ENCODE measurements at regions not wholly inside any gene's neighbourhood (a gene's known extent, or its start where the extent isn't known, plus 50 kb on each side); places are given as distances from the start of the nearest gene placed in this dataset.

DNA sequence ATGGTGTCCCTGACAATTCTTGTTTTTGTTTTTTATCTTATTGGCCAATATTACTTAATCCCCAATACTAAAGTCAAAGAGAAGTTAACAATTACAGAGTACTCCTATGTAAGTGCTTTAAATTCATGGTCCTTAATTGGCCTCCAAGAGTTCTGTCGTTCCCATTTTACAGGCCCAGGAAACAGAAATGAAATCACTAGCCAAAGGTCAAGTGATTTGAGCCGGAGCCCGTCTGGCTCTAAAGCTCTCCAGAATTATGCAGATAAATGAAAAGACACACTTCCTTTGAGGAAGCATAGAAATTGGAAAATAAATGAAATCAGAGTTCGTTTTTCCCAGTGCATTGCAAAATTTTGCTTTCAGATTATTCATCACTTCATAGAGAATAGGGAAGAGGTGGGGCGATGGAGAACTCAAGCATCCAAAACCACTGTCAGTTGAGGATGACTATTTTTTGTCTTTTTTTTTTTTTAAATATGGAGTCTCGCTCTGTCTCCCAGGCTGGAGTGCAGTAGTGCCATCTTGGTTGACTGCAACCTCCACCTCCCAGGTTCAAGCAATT lies 78.5 kb downstream of the MAP1LC3B2 start:
- H3K9me2 ChIP-seq: no peaks in the 10 kb centered on the region
- no peak overlapping the region for H3K27ac ChIP-seq (ENCODE audit: low read depth in 2 of 2, low read length in 1 of 2)
- no peak overlapping the region for H2AFZ ChIP-seq (ENCODE audit: low read depth)
- H3K4me1 ChIP-seq (ENCODE audit: control insufficient read depth in 1 of 2, insufficient read depth in 2 of 2, low read depth in 1 of 2, low read length in 1 of 2): no peaks in the 10 kb centered on the region
- H3K4me2 ChIP-seq: no peak overlapping the region
- no peak for DNase-seq
- POLR2A ChIA-PET: no interaction called here
- no peak overlapping the region for H3K4me3 ChIP-seq (ENCODE audit: low read depth in 2 of 2, low read length in 1 of 2)
- no peaks in the 10 kb centered on the region for H3F3A ChIP-seq (replicated peaks; ENCODE audit: insufficient read depth)
- WGBS (ENCODE audit: low lambda C conversion rate): 69% methylated on average over 6 of the region's 6 CpGs
- H3K9me3 ChIP-seq: no peaks in the 10 kb centered on the region
- CTCF ChIA-PET: no interaction called here
- H3K79me2 ChIP-seq (ENCODE audit: insufficient read depth): no peaks in the 10 kb centered on the region
- no peaks in the 10 kb centered on the region for H3K27me3 ChIP-seq (ENCODE audit: insufficient read depth)
- no peaks in the 10 kb centered on the region for H3K36me3 ChIP-seq (replicated peaks in 1 of 2; ENCODE audit: control insufficient read depth in 1 of 2, insufficient read depth in 2 of 2, low read length in 1 of 2)
- no peaks in the 10 kb centered on the region for H4K20me1 ChIP-seq (ENCODE audit: insufficient read depth)
- no peak overlapping the region for H3K9ac ChIP-seq
- TF ChIP-seq, protein P1, sequence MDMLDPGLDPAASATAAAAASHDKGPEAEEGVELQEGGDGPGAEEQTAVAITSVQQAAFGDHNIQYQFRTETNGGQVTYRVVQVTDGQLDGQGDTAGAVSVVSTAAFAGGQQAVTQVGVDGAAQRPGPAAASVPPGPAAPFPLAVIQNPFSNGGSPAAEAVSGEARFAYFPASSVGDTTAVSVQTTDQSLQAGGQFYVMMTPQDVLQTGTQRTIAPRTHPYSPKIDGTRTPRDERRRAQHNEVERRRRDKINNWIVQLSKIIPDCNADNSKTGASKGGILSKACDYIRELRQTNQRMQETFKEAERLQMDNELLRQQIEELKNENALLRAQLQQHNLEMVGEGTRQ (IDR thresholded peaks at IDR 0.05; ENCODE audit: borderline replicate concordance, low read depth, low read length): no peak
- TF ChIP-seq, protein P2, sequence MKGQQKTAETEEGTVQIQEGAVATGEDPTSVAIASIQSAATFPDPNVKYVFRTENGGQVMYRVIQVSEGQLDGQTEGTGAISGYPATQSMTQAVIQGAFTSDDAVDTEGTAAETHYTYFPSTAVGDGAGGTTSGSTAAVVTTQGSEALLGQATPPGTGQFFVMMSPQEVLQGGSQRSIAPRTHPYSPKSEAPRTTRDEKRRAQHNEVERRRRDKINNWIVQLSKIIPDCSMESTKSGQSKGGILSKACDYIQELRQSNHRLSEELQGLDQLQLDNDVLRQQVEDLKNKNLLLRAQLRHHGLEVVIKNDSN (IDR thresholded peaks at IDR 0.05; ENCODE audit: borderline replicate concordance, low read depth): no peak

DNA sequence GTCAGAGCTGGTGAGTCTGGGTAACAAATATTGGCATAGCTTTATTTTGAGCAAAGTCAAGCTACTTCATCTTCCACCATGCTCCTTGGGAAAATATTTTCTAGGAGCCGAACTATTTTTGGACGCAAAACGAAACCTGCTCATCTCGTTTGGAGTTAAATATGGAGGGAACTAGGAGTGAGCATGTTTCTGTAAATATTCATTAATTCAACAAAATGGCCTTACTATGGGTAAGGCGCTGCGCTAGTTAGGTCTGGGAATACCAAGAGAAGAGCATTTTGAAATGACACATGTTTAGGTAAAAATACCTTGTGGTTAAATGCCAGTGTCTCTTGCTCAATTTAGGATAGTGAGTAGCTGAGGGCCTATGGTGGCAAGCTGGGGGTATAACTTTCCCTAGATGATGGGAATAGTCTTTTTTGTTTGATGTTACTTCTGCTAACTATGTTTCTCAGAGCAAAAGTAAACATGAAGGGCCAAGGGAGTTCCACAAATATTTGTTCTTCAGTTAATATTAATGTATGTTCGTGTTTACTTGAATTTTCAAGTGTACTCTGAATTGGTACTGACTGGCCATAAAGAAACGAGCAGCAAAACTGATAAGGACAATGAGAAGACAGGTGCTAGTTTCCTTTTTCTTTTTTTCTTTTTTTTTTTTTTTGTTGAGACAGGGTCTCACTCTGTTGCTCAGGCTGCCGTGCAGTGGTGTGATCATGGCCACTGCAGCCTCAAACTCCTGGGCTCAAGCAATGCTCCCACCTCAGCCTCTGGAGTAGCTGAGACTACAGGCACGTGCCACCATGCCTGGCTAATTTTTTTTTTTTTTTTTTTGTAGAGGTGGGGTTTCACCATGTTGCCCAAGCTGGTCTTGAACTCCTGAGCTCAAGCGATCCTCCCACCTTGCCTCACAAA lies 77.7 kb downstream of the MAP1LC3B2 start:
- H3K4me2 ChIP-seq: no peak overlapping the region
- TF ChIP-seq RXRA (IDR thresholded peaks at IDR 0.05; ENCODE audit: borderline replicate concordance, low read depth): no peak
- CTCF ChIA-PET: interaction anchor here (0.6 kb wide), 1 partner anchor 8 kb away, joined by 3 read pairs; no protein-coding TSS in a partner anchor

DNA sequence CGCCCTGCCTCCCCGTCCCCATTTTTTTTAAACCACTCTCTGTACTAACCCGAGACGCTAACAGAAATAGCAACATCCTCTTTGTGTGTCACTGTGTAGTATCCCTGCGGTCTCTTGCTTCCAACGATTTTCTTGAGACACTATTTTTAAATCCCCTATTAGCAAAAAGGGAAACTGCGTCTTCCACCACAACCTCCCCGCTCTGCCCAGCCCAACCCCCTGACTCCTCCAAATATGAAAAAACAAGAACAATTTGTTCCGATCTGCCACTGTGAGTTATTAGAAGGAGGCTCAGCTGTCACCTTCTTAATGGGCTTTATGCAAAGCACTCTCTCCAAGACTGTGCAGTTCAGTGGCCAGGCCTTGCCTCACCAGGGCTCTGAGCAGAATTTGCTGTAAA lies 76.3 kb downstream of the MAP1LC3B2 start:
- no peaks in the 10 kb centered on the region for H3K9me3 ChIP-seq
- no peak for DNase-seq
- no peaks in the 10 kb centered on the region for H3F3A ChIP-seq (replicated peaks; ENCODE audit: insufficient read depth)
- H3K9me2 ChIP-seq: no peaks in the 10 kb centered on the region
- CTCF ChIA-PET: interaction anchor here (1.4 kb wide), 1 partner anchor 27 kb away, joined by 3 read pairs; no protein-coding TSS in a partner anchor
- H3K27ac ChIP-seq (ENCODE audit: low read depth in 2 of 2, low read length in 1 of 2): no peak overlapping the region
- WGBS (ENCODE audit: low lambda C conversion rate): 94% methylated on average over 9 of the region's 9 CpGs
- POLR2A ChIA-PET: no interaction called here
- H3K9ac ChIP-seq: no peak overlapping the region
- no peak overlapping the region for H3K4me2 ChIP-seq
- no peaks in the 10 kb centered on the region for H3K4me1 ChIP-seq (ENCODE audit: control insufficient read depth in 1 of 2, insufficient read depth in 2 of 2, low read depth in 1 of 2, low read length in 1 of 2)
- H3K4me3 ChIP-seq (ENCODE audit: low read depth in 2 of 2, low read length in 1 of 2): no peak overlapping the region
- no peak overlapping the region for H2AFZ ChIP-seq (ENCODE audit: low read depth)
- no peaks in the 10 kb centered on the region for H4K20me1 ChIP-seq (ENCODE audit: insufficient read depth)
- H3K27me3 ChIP-seq (ENCODE audit: insufficient read depth): no peaks in the 10 kb centered on the region
- no peaks in the 10 kb centered on the region for H3K79me2 ChIP-seq (ENCODE audit: insufficient read depth)
- no peaks in the 10 kb centered on the region for H3K36me3 ChIP-seq (replicated peaks in 1 of 2; ENCODE audit: control insufficient read depth in 1 of 2, insufficient read depth in 2 of 2, low read length in 1 of 2)
- no peak for TF ChIP-seq RXRA (IDR thresholded peaks at IDR 0.05; ENCODE audit: borderline replicate concordance, low read depth)
- TF ChIP-seq RCOR1 (IDR thresholded peaks at IDR 0.05; ENCODE audit: low read length): no peak
- TF ChIP-seq, protein P3, sequence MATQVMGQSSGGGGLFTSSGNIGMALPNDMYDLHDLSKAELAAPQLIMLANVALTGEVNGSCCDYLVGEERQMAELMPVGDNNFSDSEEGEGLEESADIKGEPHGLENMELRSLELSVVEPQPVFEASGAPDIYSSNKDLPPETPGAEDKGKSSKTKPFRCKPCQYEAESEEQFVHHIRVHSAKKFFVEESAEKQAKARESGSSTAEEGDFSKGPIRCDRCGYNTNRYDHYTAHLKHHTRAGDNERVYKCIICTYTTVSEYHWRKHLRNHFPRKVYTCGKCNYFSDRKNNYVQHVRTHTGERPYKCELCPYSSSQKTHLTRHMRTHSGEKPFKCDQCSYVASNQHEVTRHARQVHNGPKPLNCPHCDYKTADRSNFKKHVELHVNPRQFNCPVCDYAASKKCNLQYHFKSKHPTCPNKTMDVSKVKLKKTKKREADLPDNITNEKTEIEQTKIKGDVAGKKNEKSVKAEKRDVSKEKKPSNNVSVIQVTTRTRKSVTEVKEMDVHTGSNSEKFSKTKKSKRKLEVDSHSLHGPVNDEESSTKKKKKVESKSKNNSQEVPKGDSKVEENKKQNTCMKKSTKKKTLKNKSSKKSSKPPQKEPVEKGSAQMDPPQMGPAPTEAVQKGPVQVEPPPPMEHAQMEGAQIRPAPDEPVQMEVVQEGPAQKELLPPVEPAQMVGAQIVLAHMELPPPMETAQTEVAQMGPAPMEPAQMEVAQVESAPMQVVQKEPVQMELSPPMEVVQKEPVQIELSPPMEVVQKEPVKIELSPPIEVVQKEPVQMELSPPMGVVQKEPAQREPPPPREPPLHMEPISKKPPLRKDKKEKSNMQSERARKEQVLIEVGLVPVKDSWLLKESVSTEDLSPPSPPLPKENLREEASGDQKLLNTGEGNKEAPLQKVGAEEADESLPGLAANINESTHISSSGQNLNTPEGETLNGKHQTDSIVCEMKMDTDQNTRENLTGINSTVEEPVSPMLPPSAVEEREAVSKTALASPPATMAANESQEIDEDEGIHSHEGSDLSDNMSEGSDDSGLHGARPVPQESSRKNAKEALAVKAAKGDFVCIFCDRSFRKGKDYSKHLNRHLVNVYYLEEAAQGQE (IDR thresholded peaks at IDR 0.05; ENCODE audit: low read depth, low read length): no peak
- TF ChIP-seq, protein P4, sequence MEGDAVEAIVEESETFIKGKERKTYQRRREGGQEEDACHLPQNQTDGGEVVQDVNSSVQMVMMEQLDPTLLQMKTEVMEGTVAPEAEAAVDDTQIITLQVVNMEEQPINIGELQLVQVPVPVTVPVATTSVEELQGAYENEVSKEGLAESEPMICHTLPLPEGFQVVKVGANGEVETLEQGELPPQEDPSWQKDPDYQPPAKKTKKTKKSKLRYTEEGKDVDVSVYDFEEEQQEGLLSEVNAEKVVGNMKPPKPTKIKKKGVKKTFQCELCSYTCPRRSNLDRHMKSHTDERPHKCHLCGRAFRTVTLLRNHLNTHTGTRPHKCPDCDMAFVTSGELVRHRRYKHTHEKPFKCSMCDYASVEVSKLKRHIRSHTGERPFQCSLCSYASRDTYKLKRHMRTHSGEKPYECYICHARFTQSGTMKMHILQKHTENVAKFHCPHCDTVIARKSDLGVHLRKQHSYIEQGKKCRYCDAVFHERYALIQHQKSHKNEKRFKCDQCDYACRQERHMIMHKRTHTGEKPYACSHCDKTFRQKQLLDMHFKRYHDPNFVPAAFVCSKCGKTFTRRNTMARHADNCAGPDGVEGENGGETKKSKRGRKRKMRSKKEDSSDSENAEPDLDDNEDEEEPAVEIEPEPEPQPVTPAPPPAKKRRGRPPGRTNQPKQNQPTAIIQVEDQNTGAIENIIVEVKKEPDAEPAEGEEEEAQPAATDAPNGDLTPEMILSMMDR (IDR thresholded peaks at IDR 0.05): no peak
- TF ChIP-seq RAD21 (IDR thresholded peaks at IDR 0.05; ENCODE audit: low read length): no peak
- no peak for TF ChIP-seq RFX5 (IDR thresholded peaks at IDR 0.05; ENCODE audit: low read length)
- TF ChIP-seq FOXM1 (IDR thresholded peaks at IDR 0.05; ENCODE audit: low read depth): no peak
- no peak for TF ChIP-seq TCF12 (IDR thresholded peaks at IDR 0.05)
- TF ChIP-seq JUND (IDR thresholded peaks at IDR 0.05): no peak
- TF ChIP-seq TAF1 (IDR thresholded peaks at IDR 0.05; ENCODE audit: borderline replicate concordance, low read depth, low read length): no peak
- TF ChIP-seq MEF2A (IDR thresholded peaks at IDR 0.05; ENCODE audit: borderline replicate concordance, low read depth): no peak

More for the DNA sequence above, 77.7 kb downstream of the MAP1LC3B2 start:
- H3K9ac ChIP-seq: no peak overlapping the region
- no peaks in the 10 kb centered on the region for H3K27me3 ChIP-seq (ENCODE audit: insufficient read depth)
- no peak overlapping the region for H3K4me3 ChIP-seq (ENCODE audit: low read depth in 2 of 2, low read length in 1 of 2)
- WGBS (ENCODE audit: low lambda C conversion rate): 68% methylated on average over 11 of the region's 11 CpGs
- no peak overlapping the region for H2AFZ ChIP-seq (ENCODE audit: low read depth)
- no peak for DNase-seq
- no peak overlapping the region for H3K27ac ChIP-seq (ENCODE audit: low read depth in 2 of 2, low read length in 1 of 2)
- H3K9me2 ChIP-seq: no peaks in the 10 kb centered on the region
- no peaks in the 10 kb centered on the region for H3F3A ChIP-seq (replicated peaks; ENCODE audit: insufficient read depth)
- no peaks in the 10 kb centered on the region for H3K79me2 ChIP-seq (ENCODE audit: insufficient read depth)
- H3K36me3 ChIP-seq (replicated peaks in 1 of 2; ENCODE audit: control insufficient read depth in 1 of 2, insufficient read depth in 2 of 2, low read length in 1 of 2): no peaks in the 10 kb centered on the region
- H3K9me3 ChIP-seq: no peaks in the 10 kb centered on the region
- H4K20me1 ChIP-seq (ENCODE audit: insufficient read depth): no peaks in the 10 kb centered on the region
- POLR2A ChIA-PET: interaction anchor here (0.8 kb wide), 1 partner anchor 133 kb away, joined by 3 read pairs; no protein-coding TSS in a partner anchor
- H3K4me1 ChIP-seq (ENCODE audit: control insufficient read depth in 1 of 2, insufficient read depth in 2 of 2, low read depth in 1 of 2, low read length in 1 of 2): no peaks in the 10 kb centered on the region
